Transverse colon (tissue), 4 donors: ENCODE measurements at regions not wholly inside any gene's neighbourhood (a gene's known extent, or its start where the extent isn't known, plus 50 kb on each side); places are given as distances from the start of the nearest gene placed in this dataset.

ENCODE experiments used
- CTCF ChIP-seq, 5 experiments: fragments of 200-600 bp in 3 of 5; fragments of 450-650 bp in 2 of 5; sonication (generic) in 3 of 5; IDR thresholded peaks; 1 replicate in 2 of 5; 2 replicates in 3 of 5; pipeline ENCODE4 v1.5.1; 2016 to 2017; ENCODE audit warnings: antibody characterized with exemption in 5 of 5, inconsistent platforms in 3 of 5, mild to moderate bottlenecking in 2 of 5, moderate library complexity in 1 of 5
- EP300 ChIP-seq: sonication (generic); formaldehyde crosslinking; IDR thresholded peaks from one replicate; pipeline ENCODE4 v1.6.1; 2017; ENCODE audit warnings: antibody characterized with exemption, low read depth
- POLR2AphosphoS5 ChIP-seq, 3 donors: sonication (generic); formaldehyde crosslinking; IDR thresholded peaks; one replicate each; pipeline ENCODE4 v1.6.1; 2016; ENCODE audit warnings: antibody characterized with exemption in 3 of 3

- TF ChIP-seq CTCF (IDR thresholded peaks at IDR 0.05) = no peak
- TF ChIP-seq EP300 = no peak
- no peak for TF ChIP-seq POLR2AphosphoS5 (IDR thresholded peaks at IDR 0.05)
These were observed 186.4 kb downstream of the SYT10 start for GRCh38 chr12:33253178-33253577.
